GM18907 (cell line): ENCODE measurements at regions not wholly inside any gene's neighbourhood (a gene's known extent, or its start where the extent isn't known, plus 50 kb on each side); places are given as distances from the start of the nearest gene placed in this dataset.

Source experiments
- ATAC-seq: cut with Tn5 transposase; IDR thresholded peaks from one replicate; pipeline ENCODE4 v1.9.1; 2021; ENCODE audit warnings: mild to moderate bottlenecking, moderate library complexity; ENCODE audit not compliant: unreplicated experiment

DNA sequence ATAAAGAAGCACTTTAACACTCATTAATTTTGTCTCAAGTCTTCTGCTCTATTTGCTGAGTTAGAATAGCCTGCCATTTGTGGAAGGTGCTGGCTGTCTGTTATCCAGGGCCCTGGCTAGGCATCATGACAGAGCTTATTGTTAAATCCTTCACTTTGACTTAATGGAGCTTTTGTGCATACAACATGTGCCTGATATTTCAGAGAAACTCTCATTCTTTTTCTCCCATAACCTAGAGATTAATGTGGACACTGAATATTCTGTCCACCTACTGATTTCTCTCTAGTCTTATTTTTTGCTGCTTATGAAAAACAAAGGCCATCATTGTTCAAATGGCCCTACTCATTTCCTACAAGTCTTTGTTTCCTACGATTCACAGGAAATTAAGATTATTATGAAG, 383.1 kb upstream of the HTR2A start:
- no peak for ATAC-seq

DNA sequence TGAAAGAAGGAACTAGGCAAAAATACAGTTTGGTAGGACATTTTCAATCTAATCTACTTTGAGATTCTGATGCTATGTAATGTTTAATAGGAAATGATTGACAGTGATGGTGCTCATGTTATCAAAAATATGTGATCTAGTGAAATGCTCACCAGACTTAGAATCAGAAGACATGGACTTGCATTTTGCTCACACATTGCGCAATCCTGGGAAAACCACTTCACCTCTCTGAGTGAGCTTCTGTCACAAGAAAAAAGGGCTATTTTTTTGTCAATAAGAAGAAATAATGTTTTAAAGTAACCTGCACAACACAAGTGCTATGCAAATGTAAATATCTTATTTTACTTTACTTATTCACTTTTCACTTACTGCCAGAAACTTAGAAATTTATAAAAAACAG, 380.9 kb upstream of the HTR2A start:
- ATAC-seq = no peak

DNA sequence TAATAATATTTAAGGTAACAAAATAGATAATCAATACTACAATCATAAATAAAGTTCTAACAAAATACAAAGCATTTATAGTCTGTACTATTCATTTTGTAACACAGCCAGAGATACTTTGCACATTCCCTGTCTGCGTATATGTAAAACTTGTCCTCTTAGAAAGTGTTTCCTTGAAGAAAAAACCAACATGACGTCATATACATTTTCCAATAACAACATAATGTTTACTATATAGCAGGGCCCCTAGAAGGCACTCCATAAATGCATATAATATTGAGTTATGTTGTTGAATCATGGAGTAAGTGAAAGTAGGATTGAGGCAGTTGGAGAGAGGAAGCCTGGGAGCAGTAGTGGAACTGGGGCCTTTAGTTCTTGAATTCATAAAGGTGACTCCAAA, 371.4 kb upstream of the HTR2A start:
- no peak for ATAC-seq

DNA sequence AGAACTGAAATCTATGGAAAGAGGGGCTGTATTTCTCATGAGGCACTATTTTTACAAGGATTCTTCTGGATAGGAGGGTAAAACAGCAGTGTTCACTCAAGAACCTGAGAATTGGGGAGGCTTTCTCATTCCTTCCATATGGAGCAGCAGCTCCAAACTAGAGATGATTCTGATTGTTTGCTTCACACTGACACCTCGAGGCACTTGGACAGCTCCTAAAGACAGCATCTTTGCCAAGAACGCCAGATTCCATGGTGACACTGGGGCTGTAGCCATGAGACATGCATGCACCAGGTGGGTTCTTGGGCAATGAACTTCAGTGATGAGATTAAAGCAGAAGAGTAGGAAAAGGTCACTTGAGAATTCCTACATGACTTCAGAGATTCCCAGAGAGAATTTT, 361.5 kb upstream of the HTR2A start:
- no peak for ATAC-seq

DNA sequence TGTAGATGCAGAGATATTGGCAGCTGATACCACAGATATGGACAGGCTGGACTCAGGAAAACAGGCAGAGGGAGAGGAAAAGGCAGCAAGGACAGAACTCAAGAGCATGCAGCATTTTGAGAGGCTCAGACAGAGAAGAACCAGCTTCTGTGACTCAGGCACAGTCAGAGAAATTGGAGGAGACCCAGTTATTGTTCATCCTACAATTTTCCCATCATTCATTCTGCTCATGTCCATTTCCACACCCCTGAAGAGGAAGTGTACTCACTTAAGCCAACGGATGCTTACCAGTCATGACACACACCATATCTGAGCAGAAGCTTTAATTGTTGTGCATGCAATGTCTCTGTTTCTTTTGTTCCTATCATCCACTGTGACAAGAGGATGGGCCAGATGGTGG, 359.8 kb upstream of the HTR2A start:
- no peak for ATAC-seq

DNA sequence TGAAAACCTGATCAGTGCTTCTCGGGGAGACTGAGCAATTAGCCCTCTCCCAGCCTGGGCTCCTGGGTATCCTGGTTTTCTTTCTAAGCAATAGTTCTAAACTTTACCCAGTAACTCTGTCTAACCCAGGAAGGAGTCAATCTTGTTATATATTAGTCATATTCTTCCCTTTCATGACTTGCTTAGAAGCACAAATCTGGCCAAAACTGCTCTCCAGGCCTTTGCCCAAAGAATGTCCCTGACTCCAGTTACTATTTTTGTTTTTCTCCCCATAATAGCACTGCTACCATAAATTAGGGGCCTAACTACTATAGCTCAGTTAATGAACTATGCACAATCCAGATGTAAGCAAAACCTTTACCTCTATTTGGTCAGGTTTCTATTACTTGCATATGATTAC, 355.8 kb upstream of the HTR2A start:
- no peak for ATAC-seq

DNA sequence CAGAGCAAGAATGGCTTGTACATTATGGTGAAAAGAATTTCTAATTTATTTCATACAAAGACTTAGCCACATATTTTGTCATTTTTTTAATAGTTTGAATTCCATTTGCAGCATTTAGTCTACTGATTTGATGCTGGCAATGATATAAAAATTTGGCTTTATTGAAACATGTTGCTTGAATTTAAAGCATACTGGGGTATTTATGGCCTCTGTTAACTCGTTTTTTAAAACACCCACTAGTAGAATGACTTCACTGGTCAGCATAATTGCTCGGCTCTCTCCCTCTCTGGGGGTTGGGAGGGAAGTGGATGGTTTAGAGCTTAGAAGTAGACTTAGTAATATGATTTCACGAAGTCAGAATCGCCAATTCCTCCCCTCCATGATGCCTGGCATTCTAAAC, 354.9 kb upstream of the HTR2A start:
- ATAC-seq = no peak

DNA sequence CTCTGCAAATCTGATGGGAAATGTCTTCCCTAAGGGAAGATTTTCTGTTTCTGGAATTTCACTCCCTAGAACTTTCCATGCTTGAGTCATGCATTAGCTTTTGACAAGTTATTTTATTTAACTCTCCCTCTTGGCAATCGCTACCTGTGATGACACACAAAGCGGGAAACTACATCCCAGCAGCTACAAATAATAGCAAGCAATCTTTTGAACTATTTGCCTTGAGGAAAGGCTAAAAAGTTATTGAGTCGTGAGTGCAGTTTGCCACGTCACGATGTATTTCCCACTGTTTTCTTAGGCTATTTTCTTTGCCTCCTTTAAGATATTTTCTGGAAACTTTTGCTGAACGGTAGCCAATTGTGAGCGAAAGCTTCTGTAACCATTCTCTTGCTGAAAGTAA, 353.3 kb upstream of the HTR2A start:
- ATAC-seq = no peak

DNA sequence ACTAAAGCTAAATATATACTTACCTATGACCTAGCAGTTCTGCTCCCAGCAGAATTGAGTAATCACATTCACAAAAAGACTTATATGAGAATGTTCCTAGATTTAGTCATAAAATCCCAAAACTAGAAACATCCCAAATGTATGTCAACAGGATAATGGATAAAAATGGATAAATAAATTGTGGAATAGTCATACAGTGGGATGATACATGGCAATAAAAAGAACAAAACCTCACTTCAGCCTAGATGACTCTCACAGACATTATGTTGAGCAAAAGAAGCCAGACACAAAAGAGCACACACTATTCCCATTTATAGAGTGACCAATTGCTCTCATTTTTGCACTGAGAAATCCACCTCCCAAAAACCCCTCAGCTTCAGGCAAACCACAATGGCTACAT, 352.4 kb upstream of the HTR2A start:
- no peak for ATAC-seq

DNA sequence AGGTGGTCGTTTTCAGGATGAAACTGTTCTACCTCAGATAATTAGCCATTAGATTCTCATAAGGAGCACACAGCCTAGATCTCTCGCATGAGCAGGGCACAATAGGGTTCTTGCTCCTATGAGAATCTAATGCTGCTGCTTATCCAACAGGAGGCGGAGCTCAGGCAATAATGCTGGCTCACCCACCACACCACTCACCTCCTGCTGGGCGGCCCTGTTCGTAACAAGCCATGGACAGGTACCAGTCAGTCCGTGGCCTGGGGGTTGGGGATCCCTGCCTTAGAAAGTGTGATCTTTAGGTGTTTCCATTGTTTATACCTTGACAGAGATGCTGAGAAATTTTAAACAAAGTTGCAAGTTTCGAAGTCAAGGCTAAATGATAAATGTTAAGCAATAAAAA, 344.6 kb upstream of the HTR2A start:
- ATAC-seq = no peak

DNA sequence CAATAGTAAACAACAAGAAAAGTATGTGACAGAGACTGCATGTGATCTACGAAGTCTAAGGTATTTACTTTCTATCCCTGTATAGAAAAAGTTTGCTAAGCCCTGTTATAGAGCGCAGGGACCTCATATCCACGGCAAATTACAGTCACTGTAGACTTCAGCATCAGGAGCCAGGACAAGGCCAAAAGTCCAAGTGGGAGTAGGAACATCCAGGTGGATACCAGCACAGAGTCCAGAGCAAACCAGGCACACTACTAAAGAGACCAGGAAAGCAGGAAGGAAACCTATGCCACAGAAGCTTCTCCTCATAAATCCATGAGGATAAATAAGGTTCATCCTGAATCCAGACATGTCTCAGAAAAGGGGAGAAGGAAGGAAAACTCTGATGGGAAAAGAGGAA, 342.2 kb upstream of the HTR2A start:
- ATAC-seq = no peak

DNA sequence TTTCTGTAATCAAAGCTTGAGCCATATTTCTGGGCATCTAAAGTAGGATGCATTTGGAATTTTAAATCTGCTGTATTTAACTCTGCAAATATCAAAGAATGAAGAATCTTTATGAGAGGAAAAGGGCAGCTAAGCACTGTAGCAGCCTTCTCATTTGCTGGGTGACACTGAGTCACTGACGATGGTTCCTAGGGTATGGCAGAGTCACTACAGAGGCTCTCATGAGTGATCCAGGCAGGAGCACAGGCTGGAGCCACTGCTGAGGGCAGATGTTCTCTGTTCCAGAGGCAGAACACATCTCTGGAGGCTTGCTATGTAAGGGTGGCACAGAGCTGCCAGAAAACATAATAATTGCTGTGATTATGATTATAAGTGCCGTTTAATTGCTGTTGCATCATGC, 340.7 kb upstream of the HTR2A start:
- ATAC-seq = no peak

DNA sequence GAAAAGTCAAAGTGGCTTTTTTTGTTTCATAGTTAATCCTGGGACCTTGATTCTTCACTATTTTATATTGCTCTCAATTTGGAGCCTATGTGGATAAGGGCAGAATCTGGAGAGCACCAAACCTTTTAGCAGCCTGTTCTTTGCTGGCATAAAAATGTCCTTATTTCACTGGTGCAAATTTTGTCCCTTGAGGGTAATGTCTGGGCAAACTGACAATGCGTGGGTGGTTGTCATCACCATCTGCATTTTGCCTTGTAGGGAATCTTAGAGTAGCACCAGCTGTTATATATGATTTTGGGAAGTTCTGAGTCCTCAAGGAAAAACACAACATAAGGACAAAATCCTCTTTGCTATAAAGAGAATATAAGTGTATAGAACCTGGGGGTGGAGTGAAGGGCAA, 336.9 kb upstream of the HTR2A start:
- ATAC-seq = no peak

DNA sequence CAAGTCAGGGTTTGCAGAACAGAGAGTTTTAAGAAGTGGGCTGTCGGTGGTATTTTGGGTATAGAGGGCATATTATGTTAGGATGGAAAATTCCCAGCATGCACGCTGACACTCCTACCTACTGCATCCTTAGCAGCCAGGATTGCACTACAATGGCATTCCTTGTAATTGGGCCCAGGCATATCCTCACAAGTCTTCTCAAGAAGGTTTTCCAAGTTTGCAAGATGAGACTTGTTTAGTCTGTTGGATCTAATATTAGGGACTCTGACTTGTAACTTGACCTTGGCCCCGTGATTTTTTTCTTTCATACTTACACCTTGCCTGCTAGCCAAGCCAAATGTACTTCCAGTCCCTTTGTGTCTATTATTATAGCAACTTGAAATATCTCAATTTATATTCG, 335.7 kb upstream of the HTR2A start:
- ATAC-seq = no peak

DNA sequence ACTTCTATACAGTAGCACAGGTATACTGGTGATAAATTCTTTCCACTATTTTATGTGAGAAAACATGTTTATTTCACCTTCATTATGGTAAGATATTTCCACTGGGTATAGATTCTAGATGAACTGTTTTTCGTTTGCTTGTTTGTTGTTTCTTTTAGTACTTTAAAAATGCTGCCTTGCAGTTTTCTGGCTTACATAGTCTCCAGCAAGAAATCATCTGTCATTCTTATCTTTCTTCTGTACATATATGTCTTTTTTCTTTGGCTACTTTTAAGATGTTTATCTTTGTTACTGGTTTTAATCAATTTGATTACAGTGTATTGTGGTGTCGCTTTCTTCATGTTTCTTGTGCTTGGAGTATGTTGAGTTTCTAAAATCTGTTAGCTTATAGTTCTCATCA, 333.3 kb upstream of the HTR2A start:
- ATAC-seq = no peak

DNA sequence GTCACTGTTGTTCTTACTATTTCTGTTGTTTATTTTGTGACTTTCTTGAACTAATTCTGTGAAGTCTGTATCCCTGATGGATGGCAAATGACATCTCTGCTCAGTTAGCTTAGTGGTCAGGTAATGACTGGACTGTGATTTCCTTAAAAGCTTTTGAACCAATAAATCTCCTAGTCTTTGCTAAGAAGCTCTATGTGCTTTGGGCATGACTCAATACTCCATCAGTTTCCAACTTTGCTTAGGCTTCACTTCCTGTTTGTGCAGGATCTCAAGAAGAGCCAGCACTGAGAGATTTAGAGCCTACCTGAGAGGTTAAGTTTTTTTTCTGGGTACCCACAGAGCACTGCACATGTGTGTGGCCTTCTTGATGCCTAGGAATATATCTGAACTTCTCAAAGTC, 329.7 kb upstream of the HTR2A start:
- no peak for ATAC-seq

DNA sequence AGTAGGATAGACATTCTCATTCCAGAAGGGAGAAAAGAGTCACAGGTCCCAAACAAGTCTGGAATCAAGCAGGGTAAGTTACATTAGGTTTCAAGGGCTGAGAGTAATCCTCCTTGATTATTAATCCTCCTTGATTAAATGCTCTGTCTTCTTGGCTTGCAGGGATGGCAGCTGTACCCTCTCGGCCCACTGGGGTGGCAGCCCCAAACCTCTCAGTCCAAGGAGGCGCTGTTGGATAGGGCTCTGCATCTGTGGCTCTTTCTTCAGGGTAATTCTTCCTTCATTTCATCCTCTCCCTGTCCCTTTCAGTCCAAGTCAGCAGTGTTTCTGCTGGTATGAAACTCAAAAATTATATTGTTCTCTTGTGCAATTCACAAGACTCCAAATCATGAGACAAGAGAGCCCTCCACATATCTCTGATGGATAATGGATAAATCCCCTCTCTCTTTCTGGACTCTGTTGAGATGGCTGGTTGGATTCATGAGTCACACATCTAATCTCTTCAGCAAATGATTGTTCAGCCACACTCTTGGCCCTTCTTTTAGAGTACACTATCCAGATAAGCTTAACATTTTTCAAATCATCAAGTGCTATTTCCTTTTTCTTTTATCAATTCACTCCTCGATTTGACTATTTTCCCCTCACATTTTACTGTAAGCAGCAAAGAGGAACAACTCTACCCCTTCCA, 323.7 kb upstream of the HTR2A start:
- ATAC-seq = no peak

DNA sequence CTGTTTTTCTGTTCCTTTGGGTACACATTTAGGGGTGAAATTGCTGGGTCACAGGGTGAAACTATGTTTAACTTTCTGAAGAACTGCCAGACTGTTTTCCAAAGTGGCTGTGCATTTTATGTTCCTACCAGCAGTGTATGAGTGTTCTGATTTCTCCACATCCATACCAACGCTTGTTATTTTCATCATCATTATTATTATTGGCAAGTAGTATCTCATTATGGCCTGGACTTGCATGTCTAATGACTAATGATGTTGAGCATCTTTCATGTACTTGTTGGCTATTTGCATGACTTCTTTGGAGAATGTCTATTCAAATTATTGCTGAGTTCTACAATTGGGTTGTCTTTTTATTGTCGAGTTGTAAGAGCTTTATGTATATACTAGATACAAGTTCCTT, 321.8 kb upstream of the HTR2A start:
- ATAC-seq = no peak

DNA sequence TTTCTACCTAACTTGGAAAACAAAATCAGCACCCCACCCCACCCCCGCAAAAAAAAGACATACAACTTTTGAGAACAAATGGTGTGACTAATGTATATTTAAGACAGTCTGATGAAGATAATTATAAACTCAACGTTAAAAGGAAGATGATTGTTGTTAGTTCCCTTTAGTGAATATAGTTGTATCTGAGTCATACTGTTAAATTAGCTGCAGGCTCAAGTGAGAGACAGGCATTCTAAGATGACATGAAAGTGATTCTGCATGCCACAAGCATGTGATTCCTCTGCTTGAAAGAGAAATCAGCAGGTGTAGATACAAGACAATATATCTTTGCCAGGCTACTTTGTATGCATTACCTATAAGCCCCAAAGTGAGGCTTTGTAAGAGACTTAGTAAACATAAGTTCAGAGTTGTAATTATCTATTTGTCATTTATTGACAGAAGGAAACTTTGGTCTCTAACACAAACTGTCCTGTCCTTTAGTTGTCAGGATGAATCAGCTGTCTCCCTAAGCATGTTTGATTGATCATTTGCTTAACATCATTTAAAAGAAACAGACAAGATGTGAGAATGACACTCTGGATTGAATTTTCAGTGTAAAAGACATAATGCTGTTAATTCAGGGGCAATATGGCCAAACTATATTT, 319.4 kb upstream of the HTR2A start:
- no peak for ATAC-seq

DNA sequence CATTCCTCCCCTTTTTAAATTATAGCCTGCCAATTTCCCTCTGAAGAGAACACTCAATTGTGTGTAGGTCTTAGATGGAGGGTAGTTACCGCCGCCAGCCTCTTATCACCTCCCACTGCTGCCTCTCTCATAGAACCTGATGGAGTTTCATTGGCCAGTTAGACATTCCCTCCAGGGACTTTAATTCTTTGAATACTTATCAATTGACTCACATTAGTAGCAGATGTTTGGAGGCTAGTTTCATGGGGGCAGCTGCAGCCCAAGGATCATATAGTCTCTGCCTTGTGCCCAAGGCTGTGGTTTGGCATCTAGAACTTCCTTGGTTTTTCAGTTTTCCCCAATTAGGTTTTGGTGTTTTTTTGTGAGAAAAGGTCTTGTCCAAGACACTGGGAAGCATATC, 318.9 kb upstream of the HTR2A start:
- no peak for ATAC-seq

DNA sequence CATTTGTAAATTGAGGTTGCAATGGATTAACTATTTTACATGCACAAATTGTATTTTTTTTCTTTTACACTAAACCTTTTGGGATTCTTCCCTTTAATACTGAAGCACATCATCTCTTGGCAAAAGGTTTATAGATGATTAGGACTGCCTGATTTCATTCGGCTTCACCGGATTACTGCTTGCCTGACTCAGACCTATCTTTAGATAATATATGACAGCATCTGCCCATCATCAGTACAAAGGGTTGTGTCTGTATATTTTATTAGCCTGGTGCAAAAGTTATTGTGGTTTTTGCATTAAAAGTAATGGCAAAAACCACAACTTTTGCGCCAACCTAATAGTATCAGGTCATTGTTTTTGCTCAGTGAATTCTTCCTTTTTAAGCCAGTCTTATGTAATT, 316.2 kb upstream of the HTR2A start:
- no peak for ATAC-seq

DNA sequence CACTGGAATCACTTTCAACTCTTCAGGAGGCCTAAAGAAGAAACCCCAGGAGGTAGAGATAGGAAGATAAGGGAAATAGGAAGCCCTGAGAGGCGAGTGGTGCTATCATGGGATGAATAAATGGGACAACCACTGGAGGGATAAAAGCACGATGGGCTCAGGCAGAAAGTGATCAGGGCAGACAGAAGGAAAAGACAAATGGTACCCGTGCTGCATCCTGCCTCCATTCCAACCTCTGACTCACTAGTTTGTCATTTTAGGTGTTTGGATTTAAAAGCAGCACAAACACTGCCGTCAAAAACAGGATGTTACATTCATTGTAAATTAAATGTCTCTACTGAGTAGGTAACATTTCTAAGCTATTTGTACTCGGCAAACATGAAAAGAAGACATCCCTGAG, 314.3 kb upstream of the HTR2A start:
- no peak for ATAC-seq

DNA sequence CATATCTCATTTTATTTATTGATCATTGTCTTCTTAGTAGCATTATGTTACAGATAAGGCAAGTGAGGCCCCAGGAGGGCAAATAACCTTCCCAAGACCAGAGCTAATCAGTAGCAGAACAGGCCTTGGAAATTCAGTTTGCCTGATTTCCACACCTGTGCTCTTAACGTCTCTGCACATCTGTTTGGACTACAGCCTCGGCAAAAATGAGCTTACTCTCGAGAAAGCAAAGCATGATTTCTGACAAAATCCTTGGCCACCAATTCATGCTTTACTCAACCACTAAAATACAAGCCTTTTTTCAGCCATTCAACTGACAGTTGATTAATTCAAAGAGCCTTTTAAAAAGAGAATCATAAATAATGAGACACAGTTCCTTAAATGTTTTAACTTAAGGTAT, 309.3 kb upstream of the HTR2A start:
- no peak for ATAC-seq
